ENCODE measurements at regions not wholly inside any gene's neighbourhood (a gene's known extent, or its start where the extent isn't known, plus 50 kb on each side); places are given as distances from the start of the nearest gene placed in this dataset.

GRCh38 chr13:34864671-34865070, 77.4 kb upstream of the NBEA start:
- no peak overlapping the region for H3K4me3 Mint-ChIP-seq
- no peaks in the 10 kb centered on the region for H3K9me3 Mint-ChIP-seq
- H3K23ac ChIP-seq (ENCODE audit: insufficient read length, low read depth, low read length): no peak overlapping the region
- no peak overlapping the region for H3K4ac ChIP-seq (ENCODE audit: low read depth, low read length)
- no peak overlapping the region for H3K27ac Mint-ChIP-seq
- H3K79me2 ChIP-seq (ENCODE audit: insufficient read depth, low read length): no peaks in the 10 kb centered on the region
- H3K4me1 ChIP-seq (ENCODE audit: insufficient read depth, low read length): peaks cover 8% of the 10 kb centered on the region
- H3K27ac ChIP-seq (ENCODE audit: insufficient read length, low read depth, low read length): no peak overlapping the region
- no peak overlapping the region for H3K4me2 ChIP-seq (ENCODE audit: insufficient read depth, insufficient read length, low read length)
- H3K23me2 ChIP-seq (ENCODE audit: insufficient read length, low read depth, low read length, poor library complexity, severe bottlenecking): no peaks in the 10 kb centered on the region
- no peak overlapping the region for H2BK120ac ChIP-seq (ENCODE audit: low read depth, low read length, poor library complexity, severe bottlenecking)
- H2BK15ac ChIP-seq (ENCODE audit: low read depth, low read length): no peak overlapping the region
- H4K8ac ChIP-seq (replicated peaks; ENCODE audit: insufficient read length, low read depth, low read length): no peak overlapping the region
- TF ChIP-seq CTCF (conservative IDR thresholded peaks at IDR 0.05): no peak
- H3K14ac ChIP-seq (ENCODE audit: insufficient read depth, low read length): no peak overlapping the region
- no peak overlapping the region for H2AFZ ChIP-seq (ENCODE audit: low read length)
- H2BK12ac ChIP-seq (ENCODE audit: insufficient read length, low read depth, low read length): no peak overlapping the region
- H3K79me1 ChIP-seq (ENCODE audit: insufficient read depth, low read depth, low read length, poor library complexity, severe bottlenecking): no peaks in the 10 kb centered on the region
- no peak overlapping the region for H3K18ac ChIP-seq (ENCODE audit: insufficient read length, low read depth, low read length)
- no peak overlapping the region for H2BK5ac ChIP-seq (ENCODE audit: insufficient read length, low read length)
- H2BK20ac ChIP-seq (ENCODE audit: low read depth, low read length, poor library complexity, severe bottlenecking): no peak overlapping the region
- no peak overlapping the region for H4K5ac ChIP-seq (ENCODE audit: insufficient read length, low read depth, low read length)
- no peaks in the 10 kb centered on the region for H3K9me3 ChIP-seq (ENCODE audit: control insufficient read depth, low read depth, low read length)
- H3K56ac ChIP-seq (ENCODE audit: insufficient read length, low read depth, low read length): no peak overlapping the region
- H4K91ac ChIP-seq (ENCODE audit: insufficient read length, low read depth, low read length): no peak overlapping the region
- no peak overlapping the region for H2AK5ac ChIP-seq (ENCODE audit: insufficient read length, low read length)
- no peaks in the 10 kb centered on the region for H4K20me1 ChIP-seq (ENCODE audit: control insufficient read depth, insufficient read depth, insufficient read length)
- no peaks in the 10 kb centered on the region for H3K36me3 Mint-ChIP-seq (ENCODE audit: insufficient read depth in 1 of 3, low read depth in 3 of 3)
- no peak overlapping the region for H3K9ac ChIP-seq (ENCODE audit: extremely low read depth, insufficient read length, low read length)
- H3K27me3 Mint-ChIP-seq (ENCODE audit: low read depth): no peaks in the 10 kb centered on the region
- no peaks in the 10 kb centered on the region for H3K27me3 ChIP-seq (ENCODE audit: insufficient read depth, low read length)
- WGBS (ENCODE audit: extremely low coverage, insufficient read length, low lambda C conversion rate): no CpG with 5 or more reads among the region's 1 CpG
- no peak for DNase-seq
- H3T11ph ChIP-seq (ENCODE audit: low read length): no peak overlapping the region
- H3K4me1 Mint-ChIP-seq: peaks cover 17 to 21% of the 10 kb centered on the region in 2 experiments

Data from H9 (cell line).